Transverse colon (tissue), 4 donors: ENCODE measurements at regions not wholly inside any gene's neighbourhood (a gene's known extent, or its start where the extent isn't known, plus 50 kb on each side); places are given as distances from the start of the nearest gene placed in this dataset.
"Not testable (repeated sequence)": the region's sequence is repeated elsewhere in the genome, so short reads cannot be mapped to it uniquely, and the experiment has no call there.

ENCODE experiments used
- DNase-seq: peaks from one replicate; pipeline ENCODE4 v3.0.0-alpha.2; 2019
- H3K27ac ChIP-seq, 4 donors: fragments of 200-600 bp; sonication (generic); 2 replicates each; pipeline ENCODE4 v1.5.1; 2016 to 2018; ENCODE audit warnings: inconsistent platforms in 4 of 4
- H3K27me3 ChIP-seq: fragments of 200-600 bp; sonication (generic); 2 replicates; pipeline ENCODE4 v1.5.1; 2017; ENCODE audit warnings: inconsistent platforms
- H3K36me3 ChIP-seq, 4 donors: fragments of 200-600 bp; sonication (generic); 2 replicates each; pipeline ENCODE4 v1.5.1; 2017 to 2019; ENCODE audit warnings: inconsistent platforms in 4 of 4
- H3K4me1 ChIP-seq, 4 donors: fragments of 200-600 bp; sonication (generic); 2 replicates each; pipeline ENCODE4 v1.5.1; 2017 to 2020; ENCODE audit warnings: inconsistent platforms in 4 of 4
- H3K4me3 ChIP-seq, 4 donors: fragments of 200-600 bp; sonication (generic); 1 replicate in 1 of 4; 2 replicates in 3 of 4; pipeline versions ENCODE4 v1.5.1 to v1.6.1; 2017 to 2019; ENCODE audit warnings: inconsistent platforms in 4 of 4
- H3K9me3 ChIP-seq, 2 donors: fragments of 200-600 bp; sonication (generic); 2 replicates each; pipeline ENCODE4 v1.5.1; 2017 to 2019; ENCODE audit warnings: inconsistent platforms in 2 of 2
- CTCF ChIP-seq, 5 experiments: fragments of 200-600 bp in 3 of 5; fragments of 450-650 bp in 2 of 5; sonication (generic) in 3 of 5; IDR thresholded peaks; 1 replicate in 2 of 5; 2 replicates in 3 of 5; pipeline ENCODE4 v1.5.1; 2016 to 2017; ENCODE audit warnings: antibody characterized with exemption in 5 of 5, inconsistent platforms in 3 of 5, mild to moderate bottlenecking in 2 of 5, moderate library complexity in 1 of 5
- EP300 ChIP-seq: sonication (generic); formaldehyde crosslinking; IDR thresholded peaks from one replicate; pipeline ENCODE4 v1.6.1; 2017; ENCODE audit warnings: antibody characterized with exemption, low read depth
- POLR2A ChIP-seq: fragments of 450-650 bp; IDR thresholded peaks from one replicate; pipeline ENCODE4 v1.6.1; 2016; ENCODE audit warnings: antibody characterized with exemption, mild to moderate bottlenecking, moderate library complexity
- POLR2AphosphoS5 ChIP-seq, 3 donors: sonication (generic); formaldehyde crosslinking; IDR thresholded peaks; one replicate each; pipeline ENCODE4 v1.6.1; 2016; ENCODE audit warnings: antibody characterized with exemption in 3 of 3
- WGBS, 2 donors: methylation state at CpG; one replicate each; pipeline ENCODE4 v1.1.5; 2018; ENCODE audit warnings: low coverage in 1 of 2; 5-methylcytosine and 5-hydroxymethylcytosine counted together
- in situ Hi-C, 4 donors: fragments of 200-750 bp; cut with MboI; loops; one replicate each; pipeline versions ENCODE4 v1.15.0 to v1.15.1; 2017; ENCODE audit warnings: low sequenced_read_pairs in 3 of 4, low pct_ligation_motif_present in 1 of 4, low pct_unique_long_range_greater_than_20kb in 1 of 4
- intact Hi-C: fragments of 100-400 bp; cut with DNase I; formaldehyde crosslinking; loops from one replicate; pipeline ENCODE4 v1.15.1; 2023; ENCODE audit warnings: low total_unique reads

GRCh38 chr12:46480316-46480715 lies 107.7 kb upstream of the SLC38A2 start:
- Histone ChIP-seq H3K4me1 (peaks cover 0 to 3% (median 1%) of the 10 kb centered on the region in 4 donors), H3K36me3 (no peaks in the 10 kb centered on the region), H3K9me3 (no peaks in the 10 kb centered on the region), H3K27ac (no peak overlapping the region), H3K4me3 (no peak overlapping the region), H3K27me3 (no peaks in the 10 kb centered on the region)
- WGBS, 2 donors: 92% methylated on average over 2 to 3 of the region's 3 CpGs
- in situ Hi-C loops (no loop called here), intact Hi-C loops (no loop called here)
- no peak for DNase-seq
- TF ChIP-seq EP300 (no peak), POLR2A (no peak), CTCF (IDR thresholded peaks at IDR 0.05) (no peak), POLR2AphosphoS5 (IDR thresholded peaks at IDR 0.05) (no peak)

- Histone ChIP-seq H3K27me3 (no peaks in the 10 kb centered on the region), H3K9me3 (no peaks in the 10 kb centered on the region), H3K27ac (no peak overlapping the region), H3K36me3 (no peaks in the 10 kb centered on the region), H3K4me1 (peaks cover 8 to 16% (median 14%) of the 10 kb centered on the region in 4 donors), H3K4me3 (no peak overlapping the region)
- intact Hi-C loops: loop anchor here (2.0 kb wide), 1 partner anchor 15 kb away; no protein-coding TSS in a partner anchor
- 91% methylated on average over 2 of the region's 2 CpGs; no CpG with 5 or more reads in 1 of the 2 donors for WGBS, 2 donors
- TF ChIP-seq POLR2A (no peak), EP300 (no peak), CTCF (IDR thresholded peaks at IDR 0.05) (no peak), POLR2AphosphoS5 (IDR thresholded peaks at IDR 0.05) (no peak)
- in situ Hi-C loops: loop anchor here in 1 of 4 donors (10.0 kb wide), 1 partner anchor 93 kb away; no protein-coding TSS in a partner anchor
- DNase-seq: no peak
Observed at GRCh38 chr12:46478123-46478522, 105.5 kb upstream of the SLC38A2 start.

- H3K9me3 ChIP-seq: no peaks in the 10 kb centered on the region
- TF ChIP-seq POLR2A (no peak), POLR2AphosphoS5 (IDR thresholded peaks at IDR 0.05) (no peak), EP300 (no peak), CTCF (IDR thresholded peaks at IDR 0.05) (no peak)
- no peaks in the 10 kb centered on the region for H3K27me3 ChIP-seq
- H3K4me1 ChIP-seq: peaks cover 11 to 22% (median 20%) of the 10 kb centered on the region in 4 donors
- H3K27ac ChIP-seq: no peak overlapping the region
- no peaks in the 10 kb centered on the region for H3K36me3 ChIP-seq
- intact Hi-C loops: no loop called here
- DNase-seq: no peak
- in situ Hi-C loops: loop anchor here in 1 of 4 donors (10.0 kb wide), 1 partner anchor 93 kb away; no protein-coding TSS in a partner anchor
- H3K4me3 ChIP-seq: no peak overlapping the region
Observed at GRCh38 chr12:46477541-46477940, 105.0 kb upstream of the SLC38A2 start.

GRCh38 chr12:46475972-46476645 lies 103.5 kb upstream of the SLC38A2 start:
- Histone ChIP-seq H3K9me3 (no peaks in the 10 kb centered on the region), H3K36me3 (no peaks in the 10 kb centered on the region), H3K4me1 (peaks cover 11 to 29% (median 23%) of the 10 kb centered on the region in 4 donors), H3K4me3 (no peak overlapping the region), H3K27ac (no peak overlapping the region), H3K27me3 (no peaks in the 10 kb centered on the region)
- no peak for TF ChIP-seq CTCF (IDR thresholded peaks at IDR 0.05)
- TF ChIP-seq EP300: no peak
- TF ChIP-seq POLR2A: no peak
- no peak for TF ChIP-seq POLR2AphosphoS5 (IDR thresholded peaks at IDR 0.05)
- 80 to 82% methylated on average over 1 to 3 of the region's 3 CpGs for WGBS, 2 donors
- in situ Hi-C loops (loop anchor here in 1 of 4 donors (10.0 kb wide), 1 partner anchor 91 kb away; no protein-coding TSS in a partner anchor), intact Hi-C loops (no loop called here)
- DNase-seq: no peak

GRCh38 chr12:46474385-46474784 lies 101.8 kb upstream of the SLC38A2 start:
- 81 to 91% methylated on average over 4 to 9 of the region's 9 CpGs for WGBS, 2 donors
- H3K4me3 ChIP-seq, H3K27me3 ChIP-seq, H3K9me3 ChIP-seq, H3K36me3 ChIP-seq, DNase-seq, intact Hi-C loops: not testable (repeated sequence)
- Histone ChIP-seq H3K27ac (peak overlapping the region; percentile 77 to 84 (median 81)), H3K4me1 (peaks cover 11 to 31% (median 23%) of the 10 kb centered on the region in 4 donors)
- in situ Hi-C loops: loop anchor here in 1 of 4 donors (10.0 kb wide), 1 partner anchor 90 kb away; no protein-coding TSS in a partner anchor
